NCI-H2171 treated with DMSO at 0.1 percent for 48 hours (cell line): ENCODE measurements at regions not wholly inside any gene's neighbourhood (a gene's known extent, or its start where the extent isn't known, plus 50 kb on each side); places are given as distances from the start of the nearest gene placed in this dataset.

Source experiments
- DNase-seq: peaks from one replicate; lab custom pipeline; 2025; lab: John Stamatoyannopoulos, UW

DNA sequence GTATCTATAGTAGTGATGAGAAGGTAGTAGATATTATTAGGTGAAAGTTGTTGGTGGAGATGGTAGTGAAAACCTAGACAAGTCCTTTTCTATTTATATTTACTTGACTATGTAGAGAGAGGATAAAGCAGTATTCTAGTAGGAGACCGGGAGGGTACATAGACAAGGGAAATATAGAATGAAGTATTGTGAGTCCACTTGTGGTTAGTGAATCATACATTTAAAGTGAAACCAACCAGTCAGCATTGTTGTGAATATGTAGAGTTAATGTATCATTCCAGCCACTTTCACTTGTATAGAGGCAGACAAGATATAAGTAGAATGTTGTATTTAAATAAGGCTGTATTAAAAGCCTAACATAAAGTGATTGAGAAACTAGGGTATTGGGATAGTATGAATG lies 1711.3 kb upstream of the ACO1 start:
- DNase-seq, result no peak

- DNase-seq, result no peak
These were observed 1707.8 kb upstream of the ACO1 start for GRCh38 chr9:30676651-30677050.

GRCh38 chr9:30677221-30677620 lies 1707.2 kb upstream of the ACO1 start:
- no peak for DNase-seq

GRCh38 chr9:30688801-30689200 lies 1695.6 kb upstream of the ACO1 start:
- no peak for DNase-seq

DNA sequence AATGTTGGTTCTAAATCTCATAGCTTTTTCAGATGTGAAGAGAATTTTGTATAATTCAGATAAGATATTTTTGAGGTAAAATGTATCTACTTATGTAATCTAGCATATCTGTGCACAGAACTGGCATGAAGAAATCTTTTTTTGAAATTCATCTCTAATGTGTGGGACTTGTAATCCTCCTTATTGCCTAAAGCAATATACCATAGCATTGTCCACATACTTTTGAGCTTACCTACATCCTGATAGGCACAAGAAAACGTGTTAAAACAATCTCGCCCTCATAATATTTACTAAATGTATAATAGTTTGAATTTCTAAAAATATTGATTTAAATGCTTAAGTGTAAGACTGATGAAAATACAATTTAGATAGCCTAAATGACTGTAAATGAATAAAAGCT lies 1686.5 kb upstream of the ACO1 start:
- no peak for DNase-seq

GRCh38 chr9:30711591-30711990 lies 1672.9 kb upstream of the ACO1 start:
- DNase-seq, result no peak

DNA sequence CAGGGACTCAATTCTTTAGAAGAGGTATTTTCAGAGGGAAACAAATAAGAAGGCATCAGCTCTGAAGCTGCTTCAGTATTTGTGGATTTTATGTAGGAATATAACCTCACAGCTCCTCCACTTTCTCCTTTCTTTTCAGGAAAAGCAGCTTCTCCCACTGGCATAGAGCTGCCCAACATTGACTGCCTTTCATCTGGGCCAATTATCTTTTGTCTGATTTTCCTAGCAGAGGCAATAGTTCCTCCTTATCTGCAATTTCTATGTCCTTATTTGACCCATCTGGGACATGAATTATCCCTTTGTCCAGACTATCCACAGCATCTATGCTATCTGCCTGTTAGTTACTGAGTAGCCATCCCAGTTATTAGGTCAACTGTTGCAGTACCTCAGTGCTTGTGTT lies 1671.2 kb upstream of the ACO1 start:
- DNase-seq, result no peak

GRCh38 chr9:30714389-30714788 lies 1670.1 kb upstream of the ACO1 start:
- DNase-seq, result no peak

- no peak for DNase-seq
These were observed 1666.0 kb upstream of the ACO1 start for GRCh38 chr9:30718483-30718882.

DNA sequence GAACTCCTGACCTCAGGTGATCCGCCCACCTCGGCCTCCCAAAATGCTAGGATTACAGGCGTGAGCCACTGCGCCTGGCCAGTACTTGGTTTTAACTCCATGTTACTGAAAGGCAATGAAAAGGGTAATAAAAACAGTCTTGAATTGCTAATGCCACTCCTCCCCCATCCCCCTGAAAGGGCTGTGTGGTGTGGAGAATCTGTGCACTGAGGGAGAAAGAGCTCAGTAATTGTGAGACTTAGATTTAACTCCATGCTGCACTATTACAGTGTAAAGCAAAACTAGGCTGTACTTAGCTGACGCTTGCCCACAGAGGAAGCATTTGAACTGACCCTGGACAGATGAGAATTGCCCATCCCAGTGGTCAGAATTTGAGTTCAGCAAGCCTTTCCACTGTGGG lies 1662.4 kb upstream of the ACO1 start:
- DNase-seq, result no peak

- DNase-seq, result no peak
These were observed 1660.8 kb upstream of the ACO1 start for GRCh38 chr9:30723656-30724055.

GRCh38 chr9:30732060-30732459 lies 1652.4 kb upstream of the ACO1 start:
- peak; percentile 5 for DNase-seq

DNA sequence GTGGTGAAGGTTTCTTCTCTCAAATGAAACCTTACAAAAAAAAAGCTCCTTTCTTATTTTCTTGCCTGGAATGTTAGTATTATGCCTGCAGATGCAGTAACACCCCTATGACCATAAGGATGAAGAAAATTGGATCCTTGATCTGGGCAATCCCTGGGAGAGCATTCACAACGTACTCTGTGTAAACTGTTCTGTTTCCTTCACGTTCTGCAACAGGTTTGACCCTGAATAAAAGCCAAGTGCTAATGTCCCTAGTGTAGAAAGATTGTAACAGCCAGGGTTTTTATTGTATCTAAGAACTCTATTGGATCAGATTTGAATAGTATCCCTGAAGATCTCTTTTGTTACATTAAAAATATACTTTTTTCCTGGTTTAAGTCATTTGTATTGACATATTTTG lies 1639.6 kb upstream of the ACO1 start:
- no peak for DNase-seq

DNA sequence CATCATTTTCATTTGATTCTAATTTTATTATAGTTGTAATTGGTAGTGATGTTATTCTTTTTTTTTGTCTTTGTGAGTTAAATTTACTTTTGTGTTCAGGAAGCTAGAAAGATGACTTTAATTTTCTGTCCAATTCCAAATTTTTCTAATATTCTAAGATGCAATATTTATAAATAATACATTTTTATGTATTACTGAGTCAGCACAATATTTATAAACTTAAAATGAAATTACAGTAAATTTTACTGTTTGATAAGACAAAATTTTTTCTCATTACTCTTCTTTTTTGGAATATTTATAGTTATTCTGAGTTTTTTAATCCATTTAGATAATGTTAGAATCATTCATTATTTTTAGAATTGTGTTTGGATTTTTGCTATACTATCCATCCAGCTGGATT lies 1637.9 kb upstream of the ACO1 start:
- DNase-seq, result no peak

DNA sequence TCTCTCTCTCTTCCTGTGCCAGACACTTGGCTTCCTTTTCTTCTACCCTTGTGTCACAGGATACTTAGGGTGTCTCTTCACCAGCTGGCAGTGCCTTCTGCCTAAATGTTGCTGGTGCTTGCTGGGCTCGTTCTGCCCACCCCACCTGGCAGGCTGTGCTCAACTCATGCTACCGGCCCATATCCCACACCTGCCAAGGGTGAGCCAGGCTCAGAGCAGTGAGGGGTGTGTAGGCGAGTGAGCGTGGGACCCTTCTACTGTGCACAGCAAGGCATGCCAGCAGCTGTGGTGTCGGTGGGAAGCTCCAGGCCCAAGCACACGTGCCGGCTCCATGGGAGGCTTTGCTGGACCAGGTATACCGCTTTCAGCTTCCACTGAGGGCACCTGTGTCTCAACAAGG lies 1626.7 kb upstream of the ACO1 start:
- DNase-seq, result peak; percentile 13

DNA sequence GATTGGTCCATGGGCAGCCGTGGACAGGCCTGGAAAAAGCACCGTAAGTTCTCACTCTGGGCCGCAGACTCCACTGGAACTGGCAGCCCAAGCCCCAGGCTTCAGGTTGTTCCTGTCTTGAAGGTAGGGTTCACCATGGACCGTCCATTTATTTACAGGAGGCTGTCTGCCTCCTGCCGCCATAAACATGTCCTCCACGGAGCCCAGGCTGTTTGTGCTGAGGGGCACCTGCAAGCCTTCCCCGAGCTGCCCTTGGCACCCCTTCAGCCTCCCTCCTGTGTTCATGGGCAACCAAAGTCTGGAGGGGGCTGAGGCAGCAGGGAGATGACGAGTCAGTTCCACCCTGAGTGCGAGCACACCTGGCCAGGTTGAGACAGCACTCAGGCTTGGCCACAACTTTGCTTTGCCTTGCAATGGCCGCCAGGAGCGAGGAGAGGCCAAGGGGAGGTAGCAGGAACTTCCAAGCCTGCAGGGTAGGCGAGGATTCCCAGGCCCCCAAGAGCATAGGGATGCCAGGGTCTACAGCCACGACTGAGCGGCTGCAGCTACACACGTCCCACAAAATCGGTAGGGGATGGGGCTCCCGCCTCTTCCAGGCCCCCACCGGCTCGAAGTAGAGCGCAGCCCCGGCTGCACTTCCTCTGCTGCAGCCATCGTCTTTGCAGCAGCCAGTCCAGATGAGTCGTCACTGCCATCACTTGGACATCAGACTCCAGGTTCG lies 1625.6 kb upstream of the ACO1 start:
- no peak for DNase-seq

GRCh38 chr9:30765318-30765717 lies 1619.1 kb upstream of the ACO1 start:
- DNase-seq, result no peak

GRCh38 chr9:30771163-30771708 lies 1613.2 kb upstream of the ACO1 start:
- no peak for DNase-seq

DNA sequence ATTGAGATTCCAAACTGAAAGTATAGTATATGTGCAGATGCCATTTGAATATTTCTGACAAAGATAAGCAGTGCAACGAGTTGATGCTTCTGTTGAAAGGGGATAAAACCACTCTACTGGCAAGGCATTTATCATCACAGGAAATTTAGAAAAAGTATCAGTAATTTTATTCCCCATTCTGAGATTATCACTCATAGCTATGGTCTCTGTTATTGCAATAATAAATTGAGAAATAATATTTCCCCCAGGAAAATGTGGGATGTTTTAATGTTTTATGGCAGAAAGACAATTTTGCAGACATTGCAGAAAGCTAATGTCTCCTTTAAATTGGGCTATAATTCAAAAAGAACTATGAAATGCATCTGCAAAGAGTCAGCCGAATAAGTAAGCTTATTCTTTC lies 1612.7 kb upstream of the ACO1 start:
- DNase-seq, result no peak

DNA sequence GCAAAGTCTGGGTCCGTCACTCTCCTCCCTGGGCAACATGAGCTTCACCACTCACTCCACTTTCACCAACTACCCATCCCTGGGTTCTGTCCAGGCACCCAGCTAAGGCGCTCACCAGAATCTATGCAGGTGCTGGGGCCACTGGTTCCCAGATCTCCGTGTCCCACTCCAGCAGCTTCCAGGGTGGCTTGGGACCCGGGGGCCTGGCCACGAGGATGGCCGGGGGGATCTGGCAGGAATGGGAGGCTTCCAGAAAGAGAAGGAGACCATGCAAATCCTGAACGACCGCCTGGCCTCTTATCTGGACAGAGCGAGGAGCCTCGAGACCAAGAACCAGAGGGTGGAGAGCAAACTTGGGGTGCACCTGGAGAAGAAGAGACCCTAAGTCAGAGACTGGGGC lies 1611.0 kb upstream of the ACO1 start:
- DNase-seq, result no peak

DNA sequence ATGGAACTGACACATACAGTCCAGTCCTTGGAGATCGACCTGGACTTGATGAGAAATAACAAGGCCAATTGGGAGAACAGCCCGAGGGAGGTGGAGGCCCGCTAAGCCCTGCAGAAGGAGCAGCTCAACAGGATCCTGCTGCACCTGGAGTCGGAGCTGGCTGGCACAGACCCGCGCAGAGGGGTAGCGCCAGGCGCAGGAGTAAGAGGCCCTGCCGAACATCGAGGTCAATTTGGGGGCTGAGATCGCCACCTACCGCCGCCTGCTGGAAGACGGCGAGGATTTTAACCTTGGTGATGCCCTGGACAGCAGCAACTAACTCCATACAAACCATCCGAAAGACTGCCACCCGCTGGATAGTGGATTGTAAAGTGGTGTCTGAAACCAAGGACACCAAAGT lies 1610.1 kb upstream of the ACO1 start:
- no peak for DNase-seq

DNA sequence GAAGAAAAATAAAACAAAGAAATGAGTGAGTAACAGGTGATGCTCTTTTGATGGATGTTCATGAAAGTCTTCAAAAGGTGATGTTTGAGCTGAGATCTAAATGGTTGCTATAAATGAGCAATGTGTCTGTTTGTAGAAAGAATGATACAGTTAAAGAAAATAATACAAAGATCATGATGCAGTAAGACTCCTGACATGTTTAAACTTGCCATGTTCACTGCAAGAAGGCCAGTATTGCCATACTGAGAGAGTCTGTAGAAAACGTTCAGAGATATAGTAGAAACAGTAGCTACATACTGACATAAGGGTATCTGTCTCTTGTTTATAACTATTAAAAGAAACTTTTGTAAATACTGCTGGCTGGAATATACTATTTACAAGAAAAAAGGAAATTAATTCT lies 1609.2 kb upstream of the ACO1 start:
- DNase-seq, result no peak

- DNase-seq, result peak; percentile 0
These were observed 1587.7 kb upstream of the ACO1 start for GRCh38 chr9:30796764-30797163.

- no peak for DNase-seq
These were observed 1584.8 kb upstream of the ACO1 start for GRCh38 chr9:30799527-30800101.
